Keratinocyte (primary cell): ENCODE measurements at regions not wholly inside any gene's neighbourhood (a gene's known extent, or its start where the extent isn't known, plus 50 kb on each side); places are given as distances from the start of the nearest gene placed in this dataset.
"Not testable (repeated sequence)": the region's sequence is repeated elsewhere in the genome, so short reads cannot be mapped to it uniquely, and the experiment has no call there.

Experiments
- CTCF ChIP-seq, 3 experiments: IDR thresholded peaks in 1 of 3; conservative IDR thresholded peaks in 1 of 3; optimal IDR thresholded peaks in 1 of 3; 2 replicates in 2 of 3; 3 replicates in 1 of 3; pipeline versions ENCODE3 to v1.5.1; 2011; ENCODE audit warnings: low read length in 3 of 3, mild to moderate bottlenecking in 3 of 3, moderate library complexity in 2 of 3, control low read depth in 1 of 3, inconsistent platforms in 1 of 3; ENCODE audit not compliant: insufficient read depth in 2 of 3; ENCODE audit errors: extremely low read depth in 1 of 3
- EZH2 ChIP-seq: IDR thresholded peaks from one replicate; pipeline ENCODE4 v1.6.1; 2012; ENCODE audit warnings: inconsistent platforms, mild to moderate bottlenecking, low read length, moderate library complexity

DNA sequence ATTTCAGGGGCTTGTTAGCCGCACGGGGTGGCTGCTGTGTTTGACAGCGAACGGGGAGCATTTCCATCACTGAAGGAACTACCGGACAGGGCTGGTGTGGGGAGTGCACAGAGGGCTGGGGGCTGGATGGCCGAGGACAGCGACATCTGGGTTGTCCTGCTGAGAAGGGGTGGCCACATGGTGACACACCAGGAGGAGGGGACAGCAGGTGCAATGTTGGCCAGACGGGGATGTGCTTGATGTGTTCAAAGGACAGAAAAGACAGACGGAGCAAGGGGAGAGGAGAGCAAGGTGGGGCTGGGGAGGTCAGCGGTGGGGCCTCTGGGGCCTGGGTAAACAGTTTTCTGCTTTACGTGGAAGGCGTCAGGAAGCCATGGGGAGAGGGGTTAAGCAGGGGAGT is 115.7 kb downstream of the TNFRSF13B start:
- TF ChIP-seq CTCF (optimal IDR thresholded peaks at IDR 0.05 in 1 of 3, IDR thresholded peaks at IDR 0.05 in 1 of 3, conservative IDR thresholded peaks at IDR 0.05 in 1 of 3; ENCODE audit: extremely low read depth in 1 of 3, insufficient read depth in 2 of 3, low read length in 3 of 3); EZH2: not testable (repeated sequence)
